ENCODE measurements at regions not wholly inside any gene's neighbourhood (a gene's known extent, or its start where the extent isn't known, plus 50 kb on each side); places are given as distances from the start of the nearest gene placed in this dataset.

- Histone ChIP-seq H3K9me3 (no peaks in the 10 kb centered on the region), H3K4me1 (ENCODE audit: control insufficient read depth in 1 of 2, low read depth in 2 of 2) (no peaks in the 10 kb centered on the region), H3K27ac (no peak overlapping the region), H3K4me3 (no peak overlapping the region), H3K36me3 (no peaks in the 10 kb centered on the region), H3K27me3 (replicated peaks; ENCODE audit: insufficient read depth) (no peaks in the 10 kb centered on the region)
- no peak for DNase-seq (ENCODE audit: low spot score)
- ATAC-seq (ENCODE audit: insufficient number of reproducible peaks, low FRiP score, low read depth), result no peak
- peak; percentile 8 for TF ChIP-seq CTCF (IDR thresholded peaks at IDR 0.05)
These were observed 197.5 kb upstream of the CHAC2 start for GRCh38 chr2:53569957-53570727.

- H3K4me3 ChIP-seq, result peak overlapping the region; percentile 10
These were observed 199.1 kb upstream of the CHAC2 start for GRCh38 chr2:53568469-53568868.

GRCh38 chr2:53567073-53567472 is 200.5 kb upstream of the CHAC2 start:
- no peak for DNase-seq (ENCODE audit: low spot score)
- no peak overlapping the region for H3K4me3 ChIP-seq
- H3K4me1 ChIP-seq (ENCODE audit: control insufficient read depth in 1 of 2, low read depth in 2 of 2), result no peaks in the 10 kb centered on the region
- no peaks in the 10 kb centered on the region for H3K9me3 ChIP-seq
- no peak for ATAC-seq (ENCODE audit: insufficient number of reproducible peaks, low FRiP score, low read depth)
- H3K27me3 ChIP-seq (replicated peaks; ENCODE audit: insufficient read depth), result no peaks in the 10 kb centered on the region
- H3K36me3 ChIP-seq, result no peaks in the 10 kb centered on the region
- H3K27ac ChIP-seq, result no peak overlapping the region
- TF ChIP-seq CTCF (IDR thresholded peaks at IDR 0.05), result no peak

More at GRCh38 chr2:53568469-53568868, 199.1 kb upstream of the CHAC2 start:
- no peaks in the 10 kb centered on the region for H3K9me3 ChIP-seq
- no peak for TF ChIP-seq CTCF (IDR thresholded peaks at IDR 0.05)
- no peak for DNase-seq (ENCODE audit: low spot score)
- H3K27ac ChIP-seq, result no peak overlapping the region
- no peak for ATAC-seq (ENCODE audit: insufficient number of reproducible peaks, low FRiP score, low read depth)
- H3K36me3 ChIP-seq, result no peaks in the 10 kb centered on the region
- no peaks in the 10 kb centered on the region for H3K27me3 ChIP-seq (replicated peaks; ENCODE audit: insufficient read depth)
- no peaks in the 10 kb centered on the region for H3K4me1 ChIP-seq (ENCODE audit: control insufficient read depth in 1 of 2, low read depth in 2 of 2)

- Histone ChIP-seq H3K4me1 (ENCODE audit: control insufficient read depth in 1 of 2, low read depth in 2 of 2) (no peaks in the 10 kb centered on the region), H3K36me3 (no peaks in the 10 kb centered on the region), H3K27ac (no peak overlapping the region), H3K4me3 (no peak overlapping the region), H3K9me3 (no peaks in the 10 kb centered on the region), H3K27me3 (replicated peaks; ENCODE audit: insufficient read depth) (no peaks in the 10 kb centered on the region)
- ATAC-seq (ENCODE audit: insufficient number of reproducible peaks, low FRiP score, low read depth) (no peak), DNase-seq (ENCODE audit: low spot score) (no peak)
- no peak for TF ChIP-seq CTCF (IDR thresholded peaks at IDR 0.05)
These were observed 205.2 kb upstream of the CHAC2 start for GRCh38 chr2:53562407-53562806.

- H3K4me1 ChIP-seq (ENCODE audit: control insufficient read depth in 1 of 2, low read depth in 2 of 2), result no peaks in the 10 kb centered on the region
- DNase-seq (ENCODE audit: low spot score), result no peak
- no peak overlapping the region for H3K27ac ChIP-seq
- H3K4me3 ChIP-seq, result no peak overlapping the region
- H3K36me3 ChIP-seq, result no peaks in the 10 kb centered on the region
- ATAC-seq (ENCODE audit: insufficient number of reproducible peaks, low FRiP score, low read depth), result no peak
- TF ChIP-seq CTCF (IDR thresholded peaks at IDR 0.05), result no peak
- no peaks in the 10 kb centered on the region for H3K27me3 ChIP-seq (replicated peaks; ENCODE audit: insufficient read depth)
- H3K9me3 ChIP-seq, result no peaks in the 10 kb centered on the region
These were observed 206.4 kb upstream of the CHAC2 start for GRCh38 chr2:53561155-53561554.

Measured in thoracic aorta (tissue), 2 donors.